ENCODE measurements at regions not wholly inside any gene's neighbourhood (a gene's known extent, or its start where the extent isn't known, plus 50 kb on each side); places are given as distances from the start of the nearest gene placed in this dataset.
A peak's percentile ranks its signal among the peaks of the same experiment; 100 is the strongest.

- Histone ChIP-seq H3K36me3 (ENCODE audit: control insufficient read depth, insufficient read depth, low read length) (no peaks in the 10 kb centered on the region), H2BK120ac (ENCODE audit: low read depth, low read length) (no peak overlapping the region; the same call in 1 of the 2 replicates), H3K4me2 (ENCODE audit: low read depth, low read length) (no peak overlapping the region; the same call in 1 of the 2 replicates), H4K8ac (ENCODE audit: low read depth in 2 of 2, low read length in 2 of 2) (peak overlapping the region; percentile 50 to 87; a peak in 2 of 4 replicates), H2AK9ac (replicated peaks; ENCODE audit: low read depth, low read length, poor library complexity) (no peak overlapping the region), H3K27ac (ENCODE audit: insufficient read depth, low read length) (no peak overlapping the region), H3K14ac (replicated peaks; ENCODE audit: low read depth, low read length) (no peak overlapping the region), H3K4me1 (ENCODE audit: control insufficient read depth, insufficient read depth, low read length) (peaks cover 6% of the 10 kb centered on the region; the same call in 1 of the 2 replicates), H2BK15ac (ENCODE audit: low read depth, low read length) (peak overlapping the region; percentile 91; the same call in 1 of the 3 replicates), H3K79me1 (ENCODE audit: low read depth in 1 of 2, low read length in 2 of 2) (no peaks in the 10 kb centered on the region), H2AK5ac (ENCODE audit: low read depth, low read length) (no peak overlapping the region; the same call in 1 of the 2 replicates), H3K9ac (ENCODE audit: low read depth, low read length) (no peak overlapping the region), H3K23ac (ENCODE audit: low read depth, low read length) (no peak overlapping the region), H3K9me1 (ENCODE audit: insufficient read depth, low read length) (peaks cover 11% of the 10 kb centered on the region), H4K20me1 (ENCODE audit: insufficient read depth, low read length) (no peaks in the 10 kb centered on the region), H3K18ac (ENCODE audit: low read depth, low read length) (no peak overlapping the region), H3K4ac (ENCODE audit: low read depth, low read length) (no peak overlapping the region), H2BK5ac (ENCODE audit: low read depth, low read length, poor library complexity, severe bottlenecking) (no peak overlapping the region), H3K56ac (ENCODE audit: extremely low read depth, insufficient read depth, low read length) (no peak overlapping the region), H2BK20ac (ENCODE audit: low read depth, low read length) (no peak overlapping the region), H3K9me3 (ENCODE audit: control insufficient read depth, insufficient read depth, low read length) (peaks cover 3% of the 10 kb centered on the region), H2AFZ (replicated peaks; ENCODE audit: low read length, poor library complexity) (no peak overlapping the region), H4K91ac (ENCODE audit: insufficient read depth, low read depth, low read length) (no peak overlapping the region), H3K27me3 (ENCODE audit: control insufficient read depth, insufficient read depth, low read length) (no peaks in the 10 kb centered on the region), H3K4me3 (ENCODE audit: insufficient read depth, low read depth, low read length) (no peak overlapping the region), H4K5ac (ENCODE audit: low read depth, low read length) (no peak overlapping the region)
- intact Hi-C loops (cut with micrococcal nuclease), result loop anchor here (5.0 kb wide), 1 partner anchor 371 kb away; no protein-coding TSS in a partner anchor
- in situ Hi-C loops (cut with MboI; ENCODE audit: low sequenced_read_pairs), result no loop called here
- ATAC-seq (ENCODE audit: low read depth) (peak; percentile 85), DNase-seq (peak; percentile 52)
- no CpG with 5 or more reads among the region's 1 CpG for WGBS, 2 experiments (ENCODE audit: extremely low coverage in 2 of 2, insufficient read length in 1 of 2)
- CTCF ChIA-PET, result no interaction called here
- no TSS peak for BruUV-seq (replicated peaks)
- POLR2A ChIA-PET (ENCODE audit: unreplicated experiment), result no interaction called here
- dilution Hi-C loops (cut with HindIII; ENCODE audit: low sequenced_read_pairs, unreplicated experiment), result no loop called here
- no peak for TF ChIP-seq RFX5 (IDR thresholded peaks at IDR 0.05; ENCODE audit: low read depth, low read length)
- no peak for TF ChIP-seq RCOR1 (IDR thresholded peaks at IDR 0.05; ENCODE audit: insufficient replicate concordance, low read length)
- TF ChIP-seq POLR2A (IDR thresholded peaks at IDR 0.05; ENCODE audit: low read depth, low read length), result no peak
- TF ChIP-seq RAD21 (IDR thresholded peaks at IDR 0.05; ENCODE audit: low read length), result no peak
- TF ChIP-seq ELK1 (IDR thresholded peaks at IDR 0.05; ENCODE audit: borderline replicate concordance, low read depth, low read length), result no peak
- TF ChIP-seq SMC3 (IDR thresholded peaks at IDR 0.05; ENCODE audit: low read depth, low read length), result no peak
- TF ChIP-seq MXI1 (IDR thresholded peaks at IDR 0.05; ENCODE audit: borderline replicate concordance, low read depth, low read length), result no peak
- TF ChIP-seq USF2 (IDR thresholded peaks at IDR 0.05; ENCODE audit: low read depth, low read length), result no peak
- no peak for TF ChIP-seq MAFK (IDR thresholded peaks at IDR 0.05; ENCODE audit: low read depth, low read length)
- TF ChIP-seq BHLHE40 (IDR thresholded peaks at IDR 0.05; ENCODE audit: low read depth, low read length), result no peak
- TF ChIP-seq CTCF (conservative IDR thresholded peaks at IDR 0.05; ENCODE audit: low read depth, low read length), result no peak
- TF ChIP-seq MAZ (IDR thresholded peaks at IDR 0.05; ENCODE audit: borderline replicate concordance, low read depth, low read length), result no peak
- TF ChIP-seq NFE2L2 (IDR thresholded peaks at IDR 0.05; ENCODE audit: low read depth, low read length), result no peak
- no peak for TF ChIP-seq CHD1 (IDR thresholded peaks at IDR 0.05; ENCODE audit: low read depth, low read length)
- TF ChIP-seq CEBPB (IDR thresholded peaks at IDR 0.05; ENCODE audit: low read depth, low read length), result no peak
- TF ChIP-seq FOS (IDR thresholded peaks at IDR 0.05; ENCODE audit: low read depth, low read length), result no peak
Measured at GRCh38 chr10:3391657-3392056, 219.1 kb upstream of the PITRM1 start.
